ENCODE measurements at regions not wholly inside any gene's neighbourhood (a gene's known extent, or its start where the extent isn't known, plus 50 kb on each side); places are given as distances from the start of the nearest gene placed in this dataset.

DNA sequence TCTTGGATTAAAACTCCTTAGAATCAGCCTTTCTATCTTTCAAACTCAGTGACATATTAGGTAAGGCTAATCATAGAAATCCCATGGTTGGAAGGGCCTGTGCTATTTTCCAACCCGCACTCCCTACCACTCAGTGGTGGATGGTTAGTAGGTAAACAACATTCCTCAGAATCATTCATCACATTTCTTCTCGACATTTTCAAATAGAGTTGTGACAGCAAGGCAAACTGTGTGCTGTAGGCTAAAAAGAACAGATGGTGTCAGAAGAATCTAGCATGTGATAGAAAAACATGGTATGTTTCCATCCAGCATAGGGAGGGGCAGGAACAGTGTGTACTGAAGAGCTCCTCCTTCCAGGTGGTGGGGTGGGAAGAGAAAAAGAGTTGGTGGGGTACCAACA is 227.3 kb upstream of the NMUR2 start (continued):
- TF ChIP-seq, protein P1, sequence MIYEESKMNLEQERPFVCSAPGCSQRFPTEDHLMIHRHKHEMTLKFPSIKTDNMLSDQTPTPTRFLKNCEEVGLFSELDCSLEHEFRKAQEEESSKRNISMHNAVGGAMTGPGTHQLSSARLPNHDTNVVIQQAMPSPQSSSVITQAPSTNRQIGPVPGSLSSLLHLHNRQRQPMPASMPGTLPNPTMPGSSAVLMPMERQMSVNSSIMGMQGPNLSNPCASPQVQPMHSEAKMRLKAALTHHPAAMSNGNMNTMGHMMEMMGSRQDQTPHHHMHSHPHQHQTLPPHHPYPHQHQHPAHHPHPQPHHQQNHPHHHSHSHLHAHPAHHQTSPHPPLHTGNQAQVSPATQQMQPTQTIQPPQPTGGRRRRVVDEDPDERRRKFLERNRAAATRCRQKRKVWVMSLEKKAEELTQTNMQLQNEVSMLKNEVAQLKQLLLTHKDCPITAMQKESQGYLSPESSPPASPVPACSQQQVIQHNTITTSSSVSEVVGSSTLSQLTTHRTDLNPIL (CRISPR knock-in tag; IDR thresholded peaks at IDR 0.05; ENCODE audit: low read depth) = no peak
- TF ChIP-seq ISL1 (CRISPR knock-in tag; IDR thresholded peaks at IDR 0.05) (no peak), ZNF565 (CRISPR knock-in tag; conservative IDR thresholded peaks at IDR 0.05; ENCODE audit: low read depth) (no peak), RARB (CRISPR knock-in tag; IDR thresholded peaks at IDR 0.05) (no peak), ZC3H10 (CRISPR knock-in tag; IDR thresholded peaks at IDR 0.05) (no peak), ZFP30 (CRISPR knock-in tag; IDR thresholded peaks at IDR 0.05) (no peak)

DNA sequence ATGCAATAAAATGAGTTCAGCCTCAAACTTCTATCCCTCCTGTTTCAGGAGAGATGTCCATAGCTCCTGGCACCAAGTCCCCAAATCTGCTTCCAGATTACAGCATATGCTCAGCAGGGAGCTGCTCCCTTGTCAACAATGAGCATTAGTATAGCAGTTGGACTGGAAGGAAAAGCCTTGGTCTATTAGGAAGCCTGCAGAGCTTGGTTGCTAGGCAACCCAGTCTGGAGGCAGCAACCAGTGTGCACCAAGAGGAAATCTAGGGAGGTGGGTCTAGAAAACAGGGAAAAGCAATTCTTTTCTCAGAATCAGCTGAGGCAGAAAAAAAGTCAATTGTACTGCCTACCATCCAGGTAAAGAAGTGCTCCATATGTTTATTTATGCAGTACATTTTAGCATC is 229.5 kb upstream of the NMUR2 start:
- TF ChIP-seq ZC3H10 (CRISPR knock-in tag; IDR thresholded peaks at IDR 0.05) = no peak
- TF ChIP-seq, protein P2, sequence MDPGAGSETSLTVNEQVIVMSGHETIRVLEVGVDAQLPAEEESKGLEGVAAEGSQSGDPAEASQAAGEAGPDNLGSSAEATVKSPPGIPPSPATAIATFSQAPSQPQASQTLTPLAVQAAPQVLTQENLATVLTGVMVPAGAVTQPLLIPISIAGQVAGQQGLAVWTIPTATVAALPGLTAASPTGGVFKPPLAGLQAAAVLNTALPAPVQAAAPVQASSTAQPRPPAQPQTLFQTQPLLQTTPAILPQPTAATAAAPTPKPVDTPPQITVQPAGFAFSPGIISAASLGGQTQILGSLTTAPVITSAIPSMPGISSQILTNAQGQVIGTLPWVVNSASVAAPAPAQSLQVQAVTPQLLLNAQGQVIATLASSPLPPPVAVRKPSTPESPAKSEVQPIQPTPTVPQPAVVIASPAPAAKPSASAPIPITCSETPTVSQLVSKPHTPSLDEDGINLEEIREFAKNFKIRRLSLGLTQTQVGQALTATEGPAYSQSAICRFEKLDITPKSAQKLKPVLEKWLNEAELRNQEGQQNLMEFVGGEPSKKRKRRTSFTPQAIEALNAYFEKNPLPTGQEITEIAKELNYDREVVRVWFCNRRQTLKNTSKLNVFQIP (CRISPR knock-in tag; IDR thresholded peaks at IDR 0.05; ENCODE audit: borderline replicate concordance, low read depth) = no peak
- TF ChIP-seq, protein P3, sequence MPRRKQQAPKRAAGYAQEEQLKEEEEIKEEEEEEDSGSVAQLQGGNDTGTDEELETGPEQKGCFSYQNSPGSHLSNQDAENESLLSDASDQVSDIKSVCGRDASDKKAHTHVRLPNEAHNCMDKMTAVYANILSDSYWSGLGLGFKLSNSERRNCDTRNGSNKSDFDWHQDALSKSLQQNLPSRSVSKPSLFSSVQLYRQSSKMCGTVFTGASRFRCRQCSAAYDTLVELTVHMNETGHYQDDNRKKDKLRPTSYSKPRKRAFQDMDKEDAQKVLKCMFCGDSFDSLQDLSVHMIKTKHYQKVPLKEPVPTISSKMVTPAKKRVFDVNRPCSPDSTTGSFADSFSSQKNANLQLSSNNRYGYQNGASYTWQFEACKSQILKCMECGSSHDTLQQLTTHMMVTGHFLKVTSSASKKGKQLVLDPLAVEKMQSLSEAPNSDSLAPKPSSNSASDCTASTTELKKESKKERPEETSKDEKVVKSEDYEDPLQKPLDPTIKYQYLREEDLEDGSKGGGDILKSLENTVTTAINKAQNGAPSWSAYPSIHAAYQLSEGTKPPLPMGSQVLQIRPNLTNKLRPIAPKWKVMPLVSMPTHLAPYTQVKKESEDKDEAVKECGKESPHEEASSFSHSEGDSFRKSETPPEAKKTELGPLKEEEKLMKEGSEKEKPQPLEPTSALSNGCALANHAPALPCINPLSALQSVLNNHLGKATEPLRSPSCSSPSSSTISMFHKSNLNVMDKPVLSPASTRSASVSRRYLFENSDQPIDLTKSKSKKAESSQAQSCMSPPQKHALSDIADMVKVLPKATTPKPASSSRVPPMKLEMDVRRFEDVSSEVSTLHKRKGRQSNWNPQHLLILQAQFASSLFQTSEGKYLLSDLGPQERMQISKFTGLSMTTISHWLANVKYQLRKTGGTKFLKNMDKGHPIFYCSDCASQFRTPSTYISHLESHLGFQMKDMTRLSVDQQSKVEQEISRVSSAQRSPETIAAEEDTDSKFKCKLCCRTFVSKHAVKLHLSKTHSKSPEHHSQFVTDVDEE (CRISPR knock-in tag; IDR thresholded peaks at IDR 0.05) = no peak
- ATAC-seq = no peak

DNA sequence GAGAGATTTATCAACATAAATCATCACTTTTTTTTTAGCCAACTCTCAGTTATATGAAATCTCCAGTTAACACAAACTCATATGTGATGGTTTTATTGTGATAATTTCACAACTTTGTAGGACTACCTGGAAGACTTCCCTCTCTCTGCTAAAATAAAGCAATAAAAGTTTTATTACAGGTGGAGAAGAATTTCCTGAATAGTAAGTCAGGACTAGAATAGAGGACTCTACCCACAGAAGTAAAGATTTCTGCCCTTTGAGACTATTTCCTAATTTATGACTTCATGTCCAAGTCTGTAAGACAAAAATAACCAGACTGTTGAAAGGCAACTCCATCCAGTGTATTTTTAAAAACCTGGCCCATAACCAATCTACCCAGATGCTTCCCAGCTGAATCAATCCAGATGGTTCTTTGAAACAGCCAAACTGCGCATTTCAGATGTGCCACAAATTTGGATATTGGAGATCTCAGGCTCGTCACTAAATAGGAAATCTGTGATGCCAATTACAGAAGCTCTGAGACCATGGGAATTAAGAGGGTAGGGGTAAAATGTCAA is 234.0 kb upstream of the NMUR2 start:
- ATAC-seq = no peak

More for the DNA sequence above, 234.0 kb upstream of the NMUR2 start:
- TF ChIP-seq ZNF565 (CRISPR knock-in tag; conservative IDR thresholded peaks at IDR 0.05; ENCODE audit: low read depth) (no peak), RARB (CRISPR knock-in tag; IDR thresholded peaks at IDR 0.05) (no peak), ZC3H10 (CRISPR knock-in tag; IDR thresholded peaks at IDR 0.05) (no peak), GLIS3 (CRISPR knock-in tag; IDR thresholded peaks at IDR 0.05) (no peak), TCF4 (CRISPR knock-in tag; IDR thresholded peaks at IDR 0.05; ENCODE audit: borderline replicate concordance) (no peak), ZNF70 (CRISPR knock-in tag; IDR thresholded peaks at IDR 0.05) (no peak), ZFP3 (CRISPR knock-in tag; IDR thresholded peaks at IDR 0.05) (no peak), OSR1 (CRISPR knock-in tag; IDR thresholded peaks at IDR 0.05) (no peak), SNAI2 (CRISPR knock-in tag; IDR thresholded peaks at IDR 0.05) (no peak), ZFP30 (CRISPR knock-in tag; IDR thresholded peaks at IDR 0.05) (no peak)
- TF ChIP-seq, protein P3 (CRISPR knock-in tag; IDR thresholded peaks at IDR 0.05) = no peak
- TF ChIP-seq, protein P4, sequence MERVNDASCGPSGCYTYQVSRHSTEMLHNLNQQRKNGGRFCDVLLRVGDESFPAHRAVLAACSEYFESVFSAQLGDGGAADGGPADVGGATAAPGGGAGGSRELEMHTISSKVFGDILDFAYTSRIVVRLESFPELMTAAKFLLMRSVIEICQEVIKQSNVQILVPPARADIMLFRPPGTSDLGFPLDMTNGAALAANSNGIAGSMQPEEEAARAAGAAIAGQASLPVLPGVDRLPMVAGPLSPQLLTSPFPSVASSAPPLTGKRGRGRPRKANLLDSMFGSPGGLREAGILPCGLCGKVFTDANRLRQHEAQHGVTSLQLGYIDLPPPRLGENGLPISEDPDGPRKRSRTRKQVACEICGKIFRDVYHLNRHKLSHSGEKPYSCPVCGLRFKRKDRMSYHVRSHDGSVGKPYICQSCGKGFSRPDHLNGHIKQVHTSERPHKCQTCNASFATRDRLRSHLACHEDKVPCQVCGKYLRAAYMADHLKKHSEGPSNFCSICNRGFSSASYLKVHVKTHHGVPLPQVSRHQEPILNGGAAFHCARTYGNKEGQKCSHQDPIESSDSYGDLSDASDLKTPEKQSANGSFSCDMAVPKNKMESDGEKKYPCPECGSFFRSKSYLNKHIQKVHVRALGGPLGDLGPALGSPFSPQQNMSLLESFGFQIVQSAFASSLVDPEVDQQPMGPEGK (CRISPR knock-in tag; IDR thresholded peaks at IDR 0.05; ENCODE audit: borderline replicate concordance) = no peak
- TF ChIP-seq, protein P5, sequence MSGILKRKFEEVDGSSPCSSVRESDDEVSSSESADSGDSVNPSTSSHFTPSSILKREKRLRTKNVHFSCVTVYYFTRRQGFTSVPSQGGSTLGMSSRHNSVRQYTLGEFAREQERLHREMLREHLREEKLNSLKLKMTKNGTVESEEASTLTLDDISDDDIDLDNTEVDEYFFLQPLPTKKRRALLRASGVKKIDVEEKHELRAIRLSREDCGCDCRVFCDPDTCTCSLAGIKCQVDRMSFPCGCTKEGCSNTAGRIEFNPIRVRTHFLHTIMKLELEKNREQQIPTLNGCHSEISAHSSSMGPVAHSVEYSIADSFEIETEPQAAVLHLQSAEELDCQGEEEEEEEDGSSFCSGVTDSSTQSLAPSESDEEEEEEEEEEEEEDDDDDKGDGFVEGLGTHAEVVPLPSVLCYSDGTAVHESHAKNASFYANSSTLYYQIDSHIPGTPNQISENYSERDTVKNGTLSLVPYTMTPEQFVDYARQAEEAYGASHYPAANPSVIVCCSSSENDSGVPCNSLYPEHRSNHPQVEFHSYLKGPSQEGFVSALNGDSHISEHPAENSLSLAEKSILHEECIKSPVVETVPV (CRISPR knock-in tag; IDR thresholded peaks at IDR 0.05) = no peak
